UCSD-AML1 (cell line): ENCODE measurements at regions not wholly inside any gene's neighbourhood (a gene's known extent, or its start where the extent isn't known, plus 50 kb on each side); places are given as distances from the start of the nearest gene placed in this dataset.
"Not testable (repeated sequence)": the region's sequence is repeated elsewhere in the genome, so short reads cannot be mapped to it uniquely, and the experiment has no call there.

Experiments
- DNase-seq: peaks from one replicate; lab custom pipeline; 2025; ENCODE audit not compliant: unreplicated experiment; lab: John Stamatoyannopoulos, UW

- DNase-seq, result no peak
These were observed 239.2 kb downstream of the ADGRD1 start for GRCh38 chr12:131192951-131193350.

GRCh38 chr12:131194166-131194565 is 240.5 kb downstream of the ADGRD1 start:
- DNase-seq, result no peak

DNA sequence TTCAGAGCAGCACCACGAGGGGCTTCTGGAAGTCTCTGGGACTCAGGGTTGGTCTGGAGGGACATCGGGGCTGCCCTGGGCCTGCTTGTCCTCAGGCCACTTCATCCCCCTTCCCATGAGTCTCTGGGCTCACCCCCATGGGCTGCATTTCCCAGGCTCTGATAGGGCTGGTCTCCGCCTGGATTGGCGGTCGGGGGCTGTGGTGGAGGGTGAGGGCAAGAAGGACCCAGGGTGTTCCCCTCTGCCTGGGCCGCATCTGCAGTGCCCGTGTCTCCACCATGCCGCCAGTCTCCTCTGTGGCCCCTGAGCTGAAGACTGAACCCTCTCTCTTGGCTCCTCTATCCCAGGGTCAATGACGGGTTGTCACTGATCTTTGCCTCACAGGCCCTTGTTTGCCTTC is 242.1 kb downstream of the ADGRD1 start:
- no peak for DNase-seq

DNA sequence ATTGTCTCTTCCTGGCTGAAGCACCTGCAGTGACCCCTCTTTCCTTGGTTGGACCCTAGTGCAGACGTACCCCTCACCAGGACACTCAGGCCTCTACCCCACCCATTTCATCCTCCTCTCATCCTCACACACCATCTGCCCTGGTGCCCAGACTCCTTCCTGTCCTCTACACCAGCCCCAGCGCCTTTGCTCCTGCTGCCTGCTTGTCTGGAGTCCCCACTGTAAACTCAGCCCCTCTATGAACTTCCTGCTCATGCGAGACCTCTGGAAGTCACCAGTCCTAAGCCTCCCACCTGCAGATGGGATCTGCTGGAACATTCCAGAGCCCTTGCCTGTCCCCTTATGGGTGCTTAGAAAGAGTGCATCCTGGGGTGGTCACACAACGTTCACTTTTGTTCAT is 242.5 kb downstream of the ADGRD1 start:
- DNase-seq, result no peak

GRCh38 chr12:131197490-131197889 is 243.8 kb downstream of the ADGRD1 start:
- no peak for DNase-seq

DNA sequence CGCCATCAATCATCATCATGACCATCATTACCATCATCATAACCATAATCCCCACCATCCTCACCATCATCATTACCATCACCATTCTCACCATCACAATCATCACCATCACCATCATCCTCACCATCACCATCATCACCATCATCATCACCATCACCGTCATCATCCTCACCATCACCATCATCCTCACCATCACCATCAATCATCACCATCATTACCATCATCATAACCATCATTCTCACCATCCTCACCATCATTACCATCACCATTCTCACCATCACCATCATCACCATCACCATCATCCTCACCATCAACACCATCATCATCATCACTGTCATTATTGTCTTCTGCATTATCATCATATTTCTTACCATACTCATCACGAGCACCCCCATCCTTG is 245.5 kb downstream of the ADGRD1 start:
- DNase-seq, result no peak

- not testable (repeated sequence) for DNase-seq
These were observed 248.2 kb downstream of the ADGRD1 start for GRCh38 chr12:131201912-131202311.

GRCh38 chr12:131202592-131203378 is 249.1 kb downstream of the ADGRD1 start:
- DNase-seq, result no peak

DNA sequence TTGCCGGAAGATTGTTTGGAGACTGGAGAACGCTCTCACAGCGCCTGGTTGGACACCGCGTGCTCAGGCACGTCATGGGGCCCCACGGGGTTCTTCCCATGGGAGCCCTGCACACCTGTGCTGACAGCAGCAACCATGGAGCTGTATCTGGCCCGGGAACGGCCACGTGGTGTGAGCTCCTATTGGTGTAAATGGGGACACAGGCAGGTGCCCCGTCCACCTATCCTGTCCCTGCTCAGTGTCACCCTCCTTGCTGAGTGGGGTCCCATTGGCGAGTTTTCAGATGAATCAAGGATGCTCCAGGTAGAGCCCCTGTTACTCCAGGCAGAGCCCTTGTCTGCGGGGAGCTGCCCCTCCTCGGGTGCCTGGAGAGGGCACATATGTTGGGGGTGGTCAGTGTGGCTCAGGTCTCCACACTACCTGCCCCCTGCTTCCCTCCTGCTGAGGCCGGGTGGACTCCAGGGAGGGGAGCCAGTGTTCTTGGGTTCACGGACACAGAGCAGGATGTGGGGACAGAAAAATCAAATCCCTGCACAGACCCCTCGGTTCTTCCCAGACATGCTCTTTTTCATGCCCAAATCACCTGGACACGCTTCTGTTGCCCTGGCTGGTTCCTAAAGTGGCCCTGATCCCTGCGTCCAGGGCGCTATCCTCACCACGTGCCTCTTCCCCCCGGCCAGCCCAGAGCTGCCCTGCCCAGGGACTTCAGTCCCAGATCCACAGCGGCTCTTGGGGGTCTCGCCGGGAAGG is 250.1 kb downstream of the ADGRD1 start:
- DNase-seq, result no peak

DNA sequence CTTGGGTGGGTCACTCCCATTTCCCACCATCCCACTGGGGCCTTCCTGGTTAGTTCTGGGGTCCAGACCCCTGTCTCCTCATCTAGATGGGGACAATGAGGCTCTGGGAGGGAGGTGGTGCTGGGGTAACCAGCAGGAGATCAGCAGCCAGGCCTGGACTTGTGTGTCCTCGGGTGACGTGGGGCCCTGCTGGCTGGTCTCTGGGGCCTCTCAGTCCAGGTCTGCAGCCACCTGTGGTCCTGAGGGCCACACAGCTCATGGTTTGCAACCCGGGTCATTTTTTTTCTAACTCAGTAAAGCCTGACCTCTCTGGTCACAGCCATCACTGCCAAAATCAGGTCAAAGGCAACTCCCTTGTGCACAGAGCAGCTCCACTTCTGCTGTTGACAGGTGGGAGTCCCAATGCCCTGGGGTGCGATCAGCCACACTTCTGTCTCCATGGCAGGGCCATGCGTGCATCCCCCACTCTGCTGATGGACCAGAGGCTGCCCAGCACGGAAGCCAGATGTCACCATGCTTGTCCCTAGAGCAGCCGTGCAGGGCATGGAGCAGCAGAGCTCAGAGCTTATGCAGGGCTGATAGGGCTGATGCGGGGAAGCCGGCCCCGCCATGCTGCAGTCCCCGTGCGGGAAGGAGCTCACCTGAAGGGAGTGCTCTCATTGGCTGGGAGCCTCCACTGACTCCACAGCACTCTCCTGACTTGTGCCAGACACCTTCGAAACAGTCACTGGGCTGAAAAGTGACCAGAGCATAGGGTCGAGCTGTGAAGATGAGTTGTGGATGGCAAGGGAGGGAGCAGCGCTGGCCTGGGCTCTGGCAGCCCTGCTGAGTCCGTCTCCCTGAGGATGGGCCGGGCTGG is 250.9 kb downstream of the ADGRD1 start:
- DNase-seq, result no peak

DNA sequence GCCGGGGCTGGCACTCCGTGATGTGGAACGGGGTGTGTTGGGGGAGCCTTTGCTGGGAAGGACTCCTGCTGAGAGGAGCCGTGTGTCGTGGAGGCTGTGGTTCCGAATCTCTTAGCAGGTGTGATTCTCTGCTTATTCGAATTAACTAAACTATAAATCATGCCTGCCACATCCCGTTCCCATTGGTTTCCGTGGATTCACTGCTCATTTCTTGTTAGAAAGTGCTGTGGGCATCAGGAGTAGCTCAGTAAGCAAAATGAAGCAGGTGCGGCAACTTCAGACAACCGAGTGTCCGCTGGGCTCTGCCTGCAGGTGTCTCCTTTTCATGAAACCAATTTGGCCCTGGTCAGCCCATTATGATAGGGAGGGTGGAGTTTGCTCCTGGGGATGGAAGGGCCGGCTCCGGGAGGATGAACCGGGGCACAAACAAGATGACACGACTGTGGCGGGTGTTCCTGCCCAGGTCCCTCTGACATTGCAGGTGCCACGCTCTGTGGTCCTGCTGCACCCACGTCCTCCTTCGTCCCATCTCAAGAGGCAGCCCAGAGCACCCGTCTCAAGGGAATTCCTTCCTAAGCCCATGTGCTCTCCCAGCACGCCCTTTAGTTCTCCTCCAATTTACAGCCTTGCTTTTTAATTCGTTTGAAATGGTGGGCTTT is 251.7 kb downstream of the ADGRD1 start:
- not testable (repeated sequence) for DNase-seq

DNA sequence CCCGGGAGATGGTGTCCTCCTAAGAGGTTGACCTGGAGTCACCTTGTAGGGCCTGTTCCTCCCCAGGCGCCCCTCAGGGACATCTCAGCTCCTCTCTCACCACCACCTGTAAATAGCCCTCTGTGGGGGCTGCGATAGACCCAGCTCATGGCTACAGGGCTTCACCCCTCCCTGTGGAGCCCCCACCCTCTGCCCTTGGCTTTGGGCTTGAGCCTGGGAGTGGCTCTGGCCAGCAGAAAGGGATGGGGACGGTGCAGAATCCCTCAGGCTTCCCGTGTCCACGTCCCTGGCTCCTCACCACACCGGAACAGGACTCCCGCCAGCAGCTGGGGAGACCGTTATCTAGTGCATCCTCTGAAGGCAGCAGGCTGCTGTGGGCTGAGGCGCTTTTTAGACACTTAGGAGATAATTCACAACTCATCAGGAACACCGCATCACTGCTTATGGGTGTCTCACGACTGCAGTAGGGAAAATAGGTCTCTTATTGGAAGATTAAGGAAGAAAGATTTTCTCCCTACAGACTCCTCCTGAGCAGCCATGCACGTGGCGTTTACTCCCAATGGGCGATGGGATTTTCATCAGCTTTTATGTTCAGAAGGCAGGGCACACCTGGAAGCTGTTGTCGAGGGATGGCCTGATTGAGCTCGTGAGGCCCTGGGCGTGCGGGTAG is 253.1 kb downstream of the ADGRD1 start:
- not testable (repeated sequence) for DNase-seq

DNA sequence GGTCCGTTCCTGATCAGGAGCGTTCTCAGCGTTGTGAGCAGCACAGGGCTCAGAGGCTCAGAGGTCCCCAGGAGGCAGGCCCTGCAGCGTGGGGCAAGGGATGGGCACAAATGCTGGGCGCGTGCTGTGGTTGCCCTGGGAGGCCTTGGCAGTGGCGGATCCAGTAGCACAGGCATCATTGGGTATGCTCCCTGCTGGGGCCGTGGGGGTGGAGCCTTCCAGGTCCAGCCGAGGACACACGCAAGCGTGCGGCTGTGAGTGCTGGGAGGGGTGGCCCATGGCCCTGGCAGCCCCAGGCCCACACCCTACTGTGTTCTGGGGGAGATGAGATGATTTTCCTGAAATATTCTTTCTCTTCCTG is 253.6 kb downstream of the ADGRD1 start:
- DNase-seq, result not testable (repeated sequence)

- DNase-seq, result not testable (repeated sequence)
These were observed 254.1 kb downstream of the ADGRD1 start for GRCh38 chr12:131207841-131208240.

DNA sequence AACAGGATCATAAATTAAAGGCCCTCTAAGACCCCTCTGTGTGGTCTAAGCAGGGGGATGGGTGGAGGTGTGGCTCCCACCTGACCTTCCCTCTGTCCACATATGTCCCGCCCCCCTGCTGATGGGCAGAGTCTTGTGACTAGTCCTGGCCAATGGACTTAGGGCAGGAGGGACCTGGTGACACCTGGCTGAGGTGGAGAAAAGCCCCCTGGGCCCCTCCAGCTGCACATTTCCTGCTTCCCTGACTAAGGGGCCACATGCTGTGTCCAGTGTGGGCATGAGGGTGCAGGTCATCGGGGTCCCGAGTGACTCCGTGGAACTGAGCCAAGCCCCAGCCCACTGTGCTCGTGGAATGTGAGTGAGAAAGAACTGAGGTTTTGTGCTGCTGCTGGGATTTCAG is 254.7 kb downstream of the ADGRD1 start:
- DNase-seq, result no peak

- DNase-seq, result no peak
These were observed 255.7 kb downstream of the ADGRD1 start for GRCh38 chr12:131209082-131210070.

- no peak for DNase-seq
These were observed 257.0 kb downstream of the ADGRD1 start for GRCh38 chr12:131210506-131211339.

- DNase-seq, result no peak
These were observed 257.7 kb downstream of the ADGRD1 start for GRCh38 chr12:131211340-131211938.
